Ascending aorta (tissue), 2 donors: ENCODE measurements at regions not wholly inside any gene's neighbourhood (a gene's known extent, or its start where the extent isn't known, plus 50 kb on each side); places are given as distances from the start of the nearest gene placed in this dataset.

Experiments
- DNase-seq, 2 donors: peaks; one replicate each; pipeline ENCODE4 v3.0.0-alpha.2; 2019; ENCODE audit warnings: low spot score in 2 of 2
- H3K27ac ChIP-seq, 2 donors: fragments of 200-600 bp; sonication (generic); one replicate each; pipeline ENCODE4 v1.5.1; 2016 to 2017; ENCODE audit warnings: mild to moderate bottlenecking in 1 of 2
- H3K27me3 ChIP-seq: fragments of 200-600 bp; sonication (generic); one replicate; pipeline ENCODE4 v1.5.1; 2017
- H3K36me3 ChIP-seq, 2 donors: fragments of 200-600 bp; sonication (generic); one replicate each; pipeline ENCODE4 v1.5.1; 2016
- H3K4me1 ChIP-seq, 2 donors: fragments of 200-600 bp; sonication (generic); one replicate each; pipeline ENCODE4 v1.5.1; 2016 to 2017; ENCODE audit warnings: mild to moderate bottlenecking in 1 of 2
- H3K4me3 ChIP-seq, 2 donors: fragments of 200-600 bp; sonication (generic); one replicate each; pipeline ENCODE4 v1.5.1; 2016 to 2017; ENCODE audit warnings: mild to moderate bottlenecking in 1 of 2
- H3K9me3 ChIP-seq, 2 donors: fragments of 200-600 bp; sonication (generic); one replicate each; pipeline ENCODE4 v1.5.1; 2016
- CTCF ChIP-seq, 3 experiments: fragments of 200-600 bp in 2 of 3; fragments of 450-650 bp in 1 of 3; sonication (generic) in 2 of 3; IDR thresholded peaks; one replicate each; pipeline ENCODE4 v1.5.1; 2016 to 2019; ENCODE audit warnings: antibody characterized with exemption in 3 of 3, mild to moderate bottlenecking in 1 of 3, moderate library complexity in 1 of 3
- intact Hi-C: fragments of 100-400 bp; cut with DNase I; formaldehyde crosslinking; loops from one replicate; pipeline ENCODE4 v1.15.1; 2023

GRCh38 chr3:124260206-124260915 is 268.4 kb upstream of the ROPN1 start:
- DNase-seq, result peak; percentile 41 to 90
- Histone ChIP-seq H3K9me3 (no peaks in the 10 kb centered on the region), H3K4me1 (peaks cover 7 to 55% of the 10 kb centered on the region in 2 donors), H3K27ac (peak overlapping the region; percentile 83 to 88), H3K4me3 (no peak overlapping the region), H3K36me3 (peaks cover 0 to 1% of the 10 kb centered on the region in 2 donors), H3K27me3 (no peaks in the 10 kb centered on the region)
- intact Hi-C loops, result no loop called here
- TF ChIP-seq CTCF (IDR thresholded peaks at IDR 0.05), result no peak

GRCh38 chr3:124261306-124261705 is 269.4 kb upstream of the ROPN1 start:
- Histone ChIP-seq H3K36me3 (peaks cover 0 to 8% of the 10 kb centered on the region in 2 donors), H3K27me3 (no peaks in the 10 kb centered on the region), H3K9me3 (no peaks in the 10 kb centered on the region), H3K27ac (peak overlapping the region; percentile 70 to 88), H3K4me1 (peaks cover 7 to 62% of the 10 kb centered on the region in 2 donors), H3K4me3 (no peak overlapping the region)
- intact Hi-C loops, result loop anchor here (1.0 kb wide), 1 partner anchor 13 kb away; no protein-coding TSS in a partner anchor
- TF ChIP-seq CTCF (IDR thresholded peaks at IDR 0.05), result no peak
- DNase-seq, result no peak

- H3K4me3 ChIP-seq, result no peak overlapping the region
- H3K27me3 ChIP-seq, result no peaks in the 10 kb centered on the region
- no peak for DNase-seq
- peak overlapping the region; percentile 70 to 88 for H3K27ac ChIP-seq
- H3K36me3 ChIP-seq, result peaks cover 0 to 8% of the 10 kb centered on the region in 2 donors
- H3K4me1 ChIP-seq, result peaks cover 7 to 53% of the 10 kb centered on the region in 2 donors
- H3K9me3 ChIP-seq, result no peaks in the 10 kb centered on the region
- TF ChIP-seq CTCF (IDR thresholded peaks at IDR 0.05), result no peak
- intact Hi-C loops, result no loop called here
These were observed 271.2 kb upstream of the ROPN1 start for GRCh38 chr3:124263168-124263567.

GRCh38 chr3:124264346-124264745 is 272.4 kb upstream of the ROPN1 start:
- TF ChIP-seq CTCF (IDR thresholded peaks at IDR 0.05), result no peak
- Histone ChIP-seq H3K4me3 (no peak overlapping the region), H3K27ac (peak overlapping the region; percentile 50 to 70), H3K27me3 (no peaks in the 10 kb centered on the region), H3K36me3 (peaks cover 9 to 15% of the 10 kb centered on the region in 2 donors), H3K9me3 (no peaks in the 10 kb centered on the region), H3K4me1 (peaks cover 7 to 49% of the 10 kb centered on the region in 2 donors)
- DNase-seq, result no peak
- intact Hi-C loops, result no loop called here

- Histone ChIP-seq H3K36me3 (peaks cover 10 to 16% of the 10 kb centered on the region in 2 donors), H3K9me3 (no peaks in the 10 kb centered on the region), H3K4me3 (no peak overlapping the region), H3K27ac (peak overlapping the region; percentile 0 to 35), H3K4me1 (peaks cover 2 to 36% of the 10 kb centered on the region in 2 donors), H3K27me3 (no peaks in the 10 kb centered on the region)
- intact Hi-C loops, result no loop called here
- DNase-seq, result no peak
- TF ChIP-seq CTCF (IDR thresholded peaks at IDR 0.05), result no peak
These were observed 274.6 kb upstream of the ROPN1 start for GRCh38 chr3:124266487-124266886.
